DND-41 (cell line): ENCODE measurements at regions not wholly inside any gene's neighbourhood (a gene's known extent, or its start where the extent isn't known, plus 50 kb on each side); places are given as distances from the start of the nearest gene placed in this dataset.

ENCODE experiments used
- CTCF ChIP-seq: IDR thresholded peaks from 2 replicates; pipeline ENCODE4 v1.5.1; 2012; ENCODE audit warnings: borderline replicate concordance, low read length, moderate library complexity, mild to moderate bottlenecking; ENCODE audit not compliant: poor library complexity, severe bottlenecking; ENCODE audit errors: extremely low read depth
- EZH2 ChIP-seq: IDR thresholded peaks from 3 replicates; pipeline ENCODE4 v1.6.1; 2012; ENCODE audit warnings: borderline replicate concordance, low read depth, mild to moderate bottlenecking, moderate library complexity, low read length, inconsistent platforms; ENCODE audit not compliant: severe bottlenecking

GRCh38 chr4:67328393-67328792 is 216.9 kb downstream of the CENPC start:
- TF ChIP-seq CTCF: no peak
- no peak for TF ChIP-seq EZH2
